Keratinocyte (primary cell): ENCODE measurements at regions not wholly inside any gene's neighbourhood (a gene's known extent, or its start where the extent isn't known, plus 50 kb on each side); places are given as distances from the start of the nearest gene placed in this dataset.

ENCODE experiments used
- DNase-seq: peaks from one replicate; pipeline ENCODE4 v3.0.0-alpha.2; 2011; ENCODE audit warnings: low read depth, missing footprints, low spot score
- FAIRE-seq: peaks from 2 replicates; lab custom pipeline; 2011; peaks lifted over from hg19 to GRCh38; lab: Jason Lieb, UNC
- H2AFZ ChIP-seq: 2 replicates; pipeline ENCODE4 v1.6.0; 2012; ENCODE audit warnings: low read length, control low read depth, inconsistent platforms; ENCODE audit not compliant: control insufficient read depth
- H3K27ac ChIP-seq: 2 replicates; pipeline ENCODE4 v1.5.1; 2011; ENCODE audit warnings: low read length; ENCODE audit not compliant: control insufficient read depth, insufficient read depth
- H3K27me3 ChIP-seq: 3 replicates; pipeline ENCODE4 v1.6.0; 2011; ENCODE audit warnings: low read length; ENCODE audit not compliant: control insufficient read depth, insufficient read depth; ENCODE audit errors: extremely low read depth
- H3K36me3 ChIP-seq, 2 experiments: 2 replicates in 1 of 2; 3 replicates in 1 of 2; pipeline ENCODE4 v1.5.1; 2011; ENCODE audit warnings: low read length in 2 of 2, mild to moderate bottlenecking in 1 of 2; ENCODE audit not compliant: control insufficient read depth in 2 of 2, insufficient read depth in 2 of 2; ENCODE audit errors: extremely low read depth in 1 of 2
- H3K4me1 ChIP-seq: 3 replicates; pipeline ENCODE4 v1.5.1; 2011; ENCODE audit warnings: low read length; ENCODE audit not compliant: control insufficient read depth, insufficient read depth; ENCODE audit errors: extremely low read depth
- H3K4me2 ChIP-seq: 3 replicates; pipeline ENCODE4 v1.6.0; 2011; ENCODE audit warnings: low read depth, low read length; ENCODE audit not compliant: control insufficient read depth, insufficient read depth; ENCODE audit errors: extremely low read depth
- H3K4me3 ChIP-seq, 3 experiments: fragments of 200-600 bp in 1 of 3; sonication (generic) in 1 of 3; 2 replicates in 2 of 3; 3 replicates in 1 of 3; pipeline ENCODE4 v1.5.1; 2011 to 2016; ENCODE audit warnings: low read length in 3 of 3, mild to moderate bottlenecking in 3 of 3, control low read depth in 2 of 3, inconsistent platforms in 1 of 3, low read depth in 1 of 3, mixed read lengths in 1 of 3, mixed run types in 1 of 3, moderate library complexity in 1 of 3; ENCODE audit not compliant: control insufficient read depth in 2 of 3, insufficient read depth in 2 of 3; ENCODE audit errors: extremely low read depth in 1 of 3
- H3K79me2 ChIP-seq: 2 replicates; pipeline ENCODE4 v1.6.0; 2012; ENCODE audit warnings: low read length; ENCODE audit not compliant: control insufficient read depth, insufficient read depth
- H3K9ac ChIP-seq: 3 replicates; pipeline ENCODE4 v1.6.0; 2011; ENCODE audit warnings: low read length; ENCODE audit not compliant: control insufficient read depth, insufficient read depth; ENCODE audit errors: extremely low read depth
- H3K9me1 ChIP-seq: 3 replicates; pipeline ENCODE4 v1.6.0; 2011; ENCODE audit warnings: low read length; ENCODE audit not compliant: control insufficient read depth, insufficient read depth; ENCODE audit errors: extremely low read depth
- H3K9me3 ChIP-seq: 2 replicates; pipeline ENCODE4 v1.5.1; 2012; ENCODE audit warnings: low read depth, low read length; ENCODE audit not compliant: control insufficient read depth
- H4K20me1 ChIP-seq: 3 replicates; pipeline ENCODE4 v1.6.0; 2011; ENCODE audit warnings: low read length; ENCODE audit not compliant: control insufficient read depth, insufficient read depth; ENCODE audit errors: extremely low read depth
- EZH2 ChIP-seq: IDR thresholded peaks from one replicate; pipeline ENCODE4 v1.6.1; 2012; ENCODE audit warnings: inconsistent platforms, mild to moderate bottlenecking, low read length, moderate library complexity
- dilution Hi-C: fragments of 300-500 bp; cut with MboI; formaldehyde crosslinking; loops from one replicate; pipeline ENCODE4 v1.7.0; 2020; ENCODE audit warnings: low sequenced_read_pairs; ENCODE audit not compliant: extremely low pct_ligation_motif_present
- TF ChIP-seq, protein P1 (sequence below), 3 experiments: IDR thresholded peaks in 1 of 3; conservative IDR thresholded peaks in 1 of 3; optimal IDR thresholded peaks in 1 of 3; 2 replicates in 2 of 3; 3 replicates in 1 of 3; pipeline versions ENCODE3 to v1.5.1; 2011; ENCODE audit warnings: low read length in 3 of 3, mild to moderate bottlenecking in 3 of 3, moderate library complexity in 2 of 3, control low read depth in 1 of 3, inconsistent platforms in 1 of 3; ENCODE audit not compliant: insufficient read depth in 2 of 3; ENCODE audit errors: extremely low read depth in 1 of 3

DNA sequence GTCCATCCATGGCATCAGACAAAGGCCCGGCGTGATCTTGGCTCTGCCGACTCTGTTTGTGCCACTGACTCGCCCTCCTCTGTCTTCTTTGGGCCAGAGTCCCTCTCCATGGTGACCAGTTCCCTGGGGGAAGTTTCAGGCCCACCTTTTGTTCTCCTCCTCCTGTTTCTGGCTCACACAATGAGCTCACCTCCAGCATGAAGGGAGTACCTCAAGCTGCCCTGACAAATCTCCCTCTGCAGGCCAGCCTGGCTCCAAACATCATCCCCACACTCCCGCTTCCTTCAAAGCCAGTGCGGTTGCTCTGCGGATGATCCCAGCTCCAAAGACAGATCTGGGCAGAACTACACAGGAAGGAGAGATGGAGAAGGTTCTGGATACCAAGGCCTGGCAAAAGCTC, 576.6 kb downstream of the NPHP4 start:
- Histone ChIP-seq H3K9me3 (no peaks in the 10 kb centered on the region), H2AFZ (no peak overlapping the region), H3K9ac (no peak overlapping the region), H3K27me3 (peaks cover 4% of the 10 kb centered on the region), H3K36me3 (no peaks in the 10 kb centered on the region), H4K20me1 (no peaks in the 10 kb centered on the region), H3K79me2 (no peaks in the 10 kb centered on the region), H3K4me2 (no peak overlapping the region), H3K9me1 (no peaks in the 10 kb centered on the region), H3K4me3 (no peak overlapping the region), H3K27ac (no peak overlapping the region), H3K4me1 (no peaks in the 10 kb centered on the region)
- no peak for TF ChIP-seq EZH2
- TF ChIP-seq, protein P1, sequence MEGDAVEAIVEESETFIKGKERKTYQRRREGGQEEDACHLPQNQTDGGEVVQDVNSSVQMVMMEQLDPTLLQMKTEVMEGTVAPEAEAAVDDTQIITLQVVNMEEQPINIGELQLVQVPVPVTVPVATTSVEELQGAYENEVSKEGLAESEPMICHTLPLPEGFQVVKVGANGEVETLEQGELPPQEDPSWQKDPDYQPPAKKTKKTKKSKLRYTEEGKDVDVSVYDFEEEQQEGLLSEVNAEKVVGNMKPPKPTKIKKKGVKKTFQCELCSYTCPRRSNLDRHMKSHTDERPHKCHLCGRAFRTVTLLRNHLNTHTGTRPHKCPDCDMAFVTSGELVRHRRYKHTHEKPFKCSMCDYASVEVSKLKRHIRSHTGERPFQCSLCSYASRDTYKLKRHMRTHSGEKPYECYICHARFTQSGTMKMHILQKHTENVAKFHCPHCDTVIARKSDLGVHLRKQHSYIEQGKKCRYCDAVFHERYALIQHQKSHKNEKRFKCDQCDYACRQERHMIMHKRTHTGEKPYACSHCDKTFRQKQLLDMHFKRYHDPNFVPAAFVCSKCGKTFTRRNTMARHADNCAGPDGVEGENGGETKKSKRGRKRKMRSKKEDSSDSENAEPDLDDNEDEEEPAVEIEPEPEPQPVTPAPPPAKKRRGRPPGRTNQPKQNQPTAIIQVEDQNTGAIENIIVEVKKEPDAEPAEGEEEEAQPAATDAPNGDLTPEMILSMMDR (optimal IDR thresholded peaks at IDR 0.05 in 1 of 3, IDR thresholded peaks at IDR 0.05 in 1 of 3, conservative IDR thresholded peaks at IDR 0.05 in 1 of 3; ENCODE audit: extremely low read depth in 1 of 3, insufficient read depth in 2 of 3, low read length in 3 of 3): no peak
- FAIRE-seq: no peak
- no peak for DNase-seq
- dilution Hi-C loops: no loop called here

DNA sequence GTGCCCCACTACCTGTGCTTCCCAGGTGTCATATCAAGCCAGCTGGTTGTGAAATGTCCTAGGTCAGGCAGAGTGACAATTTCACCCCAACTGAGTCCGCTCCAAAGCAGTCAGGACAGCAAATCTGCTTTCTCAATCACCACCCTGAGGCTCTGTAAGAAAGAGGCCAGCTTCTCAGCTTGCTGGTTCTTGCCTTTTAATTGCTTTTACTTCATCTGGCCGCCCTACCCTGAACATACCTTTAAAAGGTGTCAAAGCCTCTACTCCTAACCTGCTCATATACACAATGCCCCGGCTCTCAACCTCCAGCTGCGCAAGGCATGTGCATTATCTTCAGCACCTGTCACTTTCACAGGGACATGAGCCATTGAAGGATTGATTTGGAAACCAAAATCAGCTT, 581.6 kb downstream of the NPHP4 start:
- no peak for FAIRE-seq
- Histone ChIP-seq H2AFZ (no peak overlapping the region), H3K4me1 (no peaks in the 10 kb centered on the region), H3K4me3 (no peak overlapping the region), H3K36me3 (no peaks in the 10 kb centered on the region), H4K20me1 (no peaks in the 10 kb centered on the region), H3K9me3 (no peaks in the 10 kb centered on the region), H3K27ac (no peak overlapping the region), H3K27me3 (no peaks in the 10 kb centered on the region), H3K79me2 (no peaks in the 10 kb centered on the region), H3K4me2 (no peak overlapping the region), H3K9ac (no peak overlapping the region), H3K9me1 (no peaks in the 10 kb centered on the region)
- no peak for DNase-seq
- TF ChIP-seq, protein P1 (optimal IDR thresholded peaks at IDR 0.05 in 1 of 3, IDR thresholded peaks at IDR 0.05 in 1 of 3, conservative IDR thresholded peaks at IDR 0.05 in 1 of 3; ENCODE audit: extremely low read depth in 1 of 3, insufficient read depth in 2 of 3, low read length in 3 of 3): no peak
- no peak for TF ChIP-seq EZH2
- dilution Hi-C loops: no loop called here
